ENCODE measurements at regions not wholly inside any gene's neighbourhood (a gene's known extent, or its start where the extent isn't known, plus 50 kb on each side); places are given as distances from the start of the nearest gene placed in this dataset.

DNA sequence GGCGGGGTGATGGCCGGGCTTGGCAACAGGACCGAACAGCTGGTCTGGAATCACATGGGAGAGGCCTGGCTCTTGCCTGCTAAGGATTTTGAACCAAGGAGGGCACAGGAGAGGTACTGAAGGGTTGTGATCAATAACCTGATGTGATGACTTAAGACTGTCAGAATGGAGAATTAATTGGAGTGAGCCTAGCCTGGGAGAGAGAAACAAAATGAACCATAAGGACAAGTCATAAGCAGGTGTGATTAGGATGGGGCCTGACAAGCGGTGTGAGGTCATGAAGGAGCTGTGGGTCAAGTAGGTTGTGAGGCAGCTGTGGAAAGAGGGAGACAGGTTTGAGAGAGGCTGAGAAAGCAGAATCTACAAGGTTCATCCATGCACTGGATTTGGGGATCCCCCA is 104.6 kb downstream of the MED10 start:
- 68 to 77% methylated on average over 4 of the region's 4 CpGs for WGBS, 2 experiments (ENCODE audit: insufficient coverage in 2 of 2)
- H3K36me3 ChIP-seq (ENCODE audit: control insufficient read depth, insufficient read depth, low read length), result no peaks in the 10 kb centered on the region
- no peak overlapping the region for H3K4me3 ChIP-seq (ENCODE audit: extremely low read depth, insufficient read depth, low read length, poor library complexity, severe bottlenecking)
- no peaks in the 10 kb centered on the region for H3K9me3 ChIP-seq (ENCODE audit: control insufficient read depth, low read length)
- no peaks in the 10 kb centered on the region for H3K4me1 ChIP-seq (ENCODE audit: control insufficient read depth, insufficient read depth, low read length, poor library complexity, severe bottlenecking)
- H3K27ac ChIP-seq (ENCODE audit: low read depth, low read length, severe bottlenecking), result no peak overlapping the region

DNA sequence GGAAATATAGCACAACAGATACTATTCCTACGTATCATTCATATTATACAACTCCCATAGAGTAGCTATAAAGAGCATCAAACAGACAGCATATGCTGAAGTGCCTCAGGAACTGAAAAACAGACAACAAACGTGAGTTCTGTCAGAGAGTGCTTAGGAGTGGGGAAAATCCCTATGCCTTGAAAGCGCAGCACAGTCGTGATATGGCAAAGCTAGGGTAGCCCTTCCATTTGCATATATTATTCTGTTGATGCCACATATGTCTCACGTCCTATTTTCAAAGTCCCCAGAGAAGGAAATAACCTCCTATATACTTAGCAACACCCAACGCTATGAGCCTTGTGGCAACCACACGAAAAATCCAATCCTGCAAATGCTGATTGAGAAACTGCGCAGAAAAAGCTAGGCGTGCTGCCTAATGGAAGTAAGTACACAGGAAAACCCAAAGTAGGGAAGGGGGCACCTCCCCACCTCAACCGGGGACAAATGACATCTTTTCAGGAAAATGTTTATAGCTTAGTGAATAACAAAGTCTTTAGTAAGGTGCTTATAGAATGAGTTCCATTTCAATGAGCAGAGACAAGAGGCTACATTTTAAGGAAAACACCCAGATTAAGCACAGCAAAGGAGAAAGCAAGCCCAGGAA is 105.1 kb downstream of the MED10 start:
- Histone ChIP-seq H3K4me1 (ENCODE audit: control insufficient read depth, insufficient read depth, low read length, poor library complexity, severe bottlenecking) (no peaks in the 10 kb centered on the region), H3K4me3 (ENCODE audit: extremely low read depth, insufficient read depth, low read length, poor library complexity, severe bottlenecking) (no peak overlapping the region), H3K9me3 (ENCODE audit: control insufficient read depth, low read length) (no peaks in the 10 kb centered on the region), H3K27ac (ENCODE audit: low read depth, low read length, severe bottlenecking) (no peak overlapping the region), H3K36me3 (ENCODE audit: control insufficient read depth, insufficient read depth, low read length) (no peaks in the 10 kb centered on the region)
- WGBS, 2 experiments (ENCODE audit: insufficient coverage in 2 of 2), result 83 to 85% methylated on average over 6 to 8 of the region's 10 CpGs

DNA sequence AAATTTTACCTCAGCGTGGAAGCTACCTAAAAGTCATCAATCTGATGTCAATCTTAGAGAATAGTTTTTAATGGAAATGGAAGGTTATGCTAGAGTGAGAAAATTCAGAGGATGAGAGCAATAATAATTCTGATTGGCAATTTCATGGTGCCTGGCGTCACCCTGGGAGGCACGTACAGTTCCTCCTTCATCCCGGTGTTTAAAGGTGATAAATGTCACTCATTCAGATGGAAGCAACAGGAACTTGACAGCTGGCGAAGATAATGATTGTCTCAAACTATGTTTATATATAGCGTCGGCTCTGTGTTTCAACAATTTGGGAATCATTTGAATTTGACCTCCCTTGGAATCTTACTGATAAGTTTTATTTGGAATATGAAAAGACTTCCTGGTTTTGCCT is 108.4 kb downstream of the MED10 start:
- no peaks in the 10 kb centered on the region for H3K4me1 ChIP-seq (ENCODE audit: control insufficient read depth, insufficient read depth, low read length, poor library complexity, severe bottlenecking)
- H3K4me3 ChIP-seq (ENCODE audit: extremely low read depth, insufficient read depth, low read length, poor library complexity, severe bottlenecking), result no peak overlapping the region
- no peaks in the 10 kb centered on the region for H3K36me3 ChIP-seq (ENCODE audit: control insufficient read depth, insufficient read depth, low read length)
- H3K27ac ChIP-seq (ENCODE audit: low read depth, low read length, severe bottlenecking), result no peak overlapping the region
- 87 to 96% methylated on average over 3 to 6 of the region's 7 CpGs for WGBS, 2 experiments (ENCODE audit: insufficient coverage in 2 of 2)
- H3K9me3 ChIP-seq (ENCODE audit: control insufficient read depth, low read length), result no peaks in the 10 kb centered on the region

GRCh38 chr5:6266671-6267197 is 111.6 kb downstream of the MED10 start:
- no peak overlapping the region for H3K27ac ChIP-seq (ENCODE audit: low read depth, low read length, severe bottlenecking)
- no peak overlapping the region for H3K4me3 ChIP-seq (ENCODE audit: extremely low read depth, insufficient read depth, low read length, poor library complexity, severe bottlenecking)
- no peaks in the 10 kb centered on the region for H3K36me3 ChIP-seq (ENCODE audit: control insufficient read depth, insufficient read depth, low read length)
- H3K9me3 ChIP-seq (ENCODE audit: control insufficient read depth, low read length), result no peaks in the 10 kb centered on the region
- WGBS, 2 experiments (ENCODE audit: insufficient coverage in 2 of 2), result no CpG with 5 or more reads among the region's 3 CpGs
- H3K4me1 ChIP-seq (ENCODE audit: control insufficient read depth, insufficient read depth, low read length, poor library complexity, severe bottlenecking), result no peaks in the 10 kb centered on the region

- 83 to 90% methylated on average over 6 of the region's 6 CpGs for WGBS, 2 experiments (ENCODE audit: insufficient coverage in 2 of 2)
These were observed 114.0 kb downstream of the MED10 start for GRCh38 chr5:6264394-6264793.

DNA sequence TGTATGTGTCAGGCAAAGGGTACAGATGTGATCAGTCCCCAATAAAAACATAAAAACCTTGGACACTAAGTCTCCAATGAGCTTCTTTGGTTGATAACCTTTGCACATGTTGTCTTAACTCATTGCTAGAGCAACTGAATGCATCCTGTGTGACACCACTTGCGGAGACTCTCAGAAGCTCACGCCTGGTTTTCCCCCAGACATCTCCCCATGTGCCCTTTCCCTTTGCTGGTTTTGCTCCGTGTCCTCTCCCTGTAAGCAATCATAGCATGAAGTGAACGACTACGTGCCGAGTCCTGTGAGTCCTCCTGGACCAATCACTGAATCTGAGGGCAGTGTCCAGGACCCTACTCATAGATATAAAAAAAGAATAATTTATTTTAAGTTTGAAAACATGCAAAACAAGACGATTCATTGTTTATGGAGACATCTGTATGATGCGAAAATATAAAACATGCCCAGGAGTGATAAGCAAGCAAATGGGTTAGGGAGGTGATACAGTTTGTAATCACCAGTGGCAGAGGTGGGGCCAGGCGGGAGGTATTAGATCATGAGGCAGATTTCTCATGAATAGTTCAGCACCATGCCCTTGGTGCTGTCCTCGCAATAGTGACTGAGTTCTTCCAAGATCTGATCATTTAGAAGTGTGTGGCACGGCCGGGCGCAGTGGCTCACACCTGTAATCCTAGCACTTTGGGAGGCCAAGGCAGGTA is 115.5 kb downstream of the MED10 start:
- H3K27ac ChIP-seq (ENCODE audit: low read depth, low read length, severe bottlenecking), result no peak overlapping the region
- WGBS, 2 experiments (ENCODE audit: insufficient coverage in 2 of 2), result 92% methylated on average over 7 to 10 of the region's 13 CpGs
- no peaks in the 10 kb centered on the region for H3K4me1 ChIP-seq (ENCODE audit: control insufficient read depth, insufficient read depth, low read length, poor library complexity, severe bottlenecking)
- H3K36me3 ChIP-seq (ENCODE audit: control insufficient read depth, insufficient read depth, low read length), result no peaks in the 10 kb centered on the region
- H3K4me3 ChIP-seq (ENCODE audit: extremely low read depth, insufficient read depth, low read length, poor library complexity, severe bottlenecking), result no peak overlapping the region
- no peaks in the 10 kb centered on the region for H3K9me3 ChIP-seq (ENCODE audit: control insufficient read depth, low read length)

More at GRCh38 chr5:6264394-6264793, 114.0 kb downstream of the MED10 start:
- Histone ChIP-seq H3K9me3 (ENCODE audit: control insufficient read depth, low read length) (no peaks in the 10 kb centered on the region), H3K27ac (ENCODE audit: low read depth, low read length, severe bottlenecking) (no peak overlapping the region), H3K36me3 (ENCODE audit: control insufficient read depth, insufficient read depth, low read length) (no peaks in the 10 kb centered on the region), H3K4me1 (ENCODE audit: control insufficient read depth, insufficient read depth, low read length, poor library complexity, severe bottlenecking) (no peaks in the 10 kb centered on the region), H3K4me3 (ENCODE audit: extremely low read depth, insufficient read depth, low read length, poor library complexity, severe bottlenecking) (no peak overlapping the region)

- no peaks in the 10 kb centered on the region for H3K4me1 ChIP-seq (ENCODE audit: control insufficient read depth, insufficient read depth, low read length, poor library complexity, severe bottlenecking)
- no CpG with 5 or more reads among the region's 4 CpGs for WGBS, 2 experiments (ENCODE audit: insufficient coverage in 2 of 2)
These were observed 116.7 kb downstream of the MED10 start for GRCh38 chr5:6261668-6262067.

DNA sequence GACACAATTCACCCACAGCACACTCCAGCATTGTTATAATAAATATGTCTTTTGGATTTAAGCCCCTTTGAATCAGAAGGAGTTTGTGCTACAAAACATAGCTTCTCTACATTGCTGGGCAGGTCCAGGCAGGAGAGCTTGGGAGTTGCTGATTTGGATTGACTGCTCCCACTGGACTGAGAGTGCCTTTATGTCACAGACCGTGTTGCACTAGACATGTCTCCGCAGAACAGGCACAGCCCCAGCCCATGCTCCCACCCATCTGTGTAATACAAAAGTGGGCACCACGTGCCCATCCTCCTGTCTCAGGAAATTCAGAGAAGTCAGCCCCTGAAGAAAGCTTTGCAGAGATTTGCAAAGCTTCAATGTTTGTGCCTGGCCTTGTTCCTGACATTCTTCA is 117.1 kb downstream of the MED10 start:
- no peak overlapping the region for H3K27ac ChIP-seq (ENCODE audit: low read depth, low read length, severe bottlenecking)
- 80 to 100% methylated on average over 1 to 3 of the region's 3 CpGs for WGBS, 2 experiments (ENCODE audit: insufficient coverage in 2 of 2)

More at GRCh38 chr5:6261668-6262067, 116.7 kb downstream of the MED10 start:
- Histone ChIP-seq H3K36me3 (ENCODE audit: control insufficient read depth, insufficient read depth, low read length) (no peaks in the 10 kb centered on the region), H3K9me3 (ENCODE audit: control insufficient read depth, low read length) (no peaks in the 10 kb centered on the region), H3K27ac (ENCODE audit: low read depth, low read length, severe bottlenecking) (no peak overlapping the region), H3K4me3 (ENCODE audit: extremely low read depth, insufficient read depth, low read length, poor library complexity, severe bottlenecking) (no peak overlapping the region)

GRCh38 chr5:6260846-6261245 is 117.5 kb downstream of the MED10 start:
- WGBS, 2 experiments (ENCODE audit: insufficient coverage in 2 of 2), result 89 to 100% methylated on average over 1 of the region's 3 CpGs
- H3K36me3 ChIP-seq (ENCODE audit: control insufficient read depth, insufficient read depth, low read length), result no peaks in the 10 kb centered on the region
- H3K4me1 ChIP-seq (ENCODE audit: control insufficient read depth, insufficient read depth, low read length, poor library complexity, severe bottlenecking), result no peaks in the 10 kb centered on the region
- H3K4me3 ChIP-seq (ENCODE audit: extremely low read depth, insufficient read depth, low read length, poor library complexity, severe bottlenecking), result no peak overlapping the region
- no peak overlapping the region for H3K27ac ChIP-seq (ENCODE audit: low read depth, low read length, severe bottlenecking)
- H3K9me3 ChIP-seq (ENCODE audit: control insufficient read depth, low read length), result no peaks in the 10 kb centered on the region

More for the DNA sequence above, 117.1 kb downstream of the MED10 start:
- no peak overlapping the region for H3K4me3 ChIP-seq (ENCODE audit: extremely low read depth, insufficient read depth, low read length, poor library complexity, severe bottlenecking)
- H3K4me1 ChIP-seq (ENCODE audit: control insufficient read depth, insufficient read depth, low read length, poor library complexity, severe bottlenecking), result no peaks in the 10 kb centered on the region
- H3K36me3 ChIP-seq (ENCODE audit: control insufficient read depth, insufficient read depth, low read length), result no peaks in the 10 kb centered on the region
- H3K9me3 ChIP-seq (ENCODE audit: control insufficient read depth, low read length), result no peaks in the 10 kb centered on the region

- Histone ChIP-seq H3K4me1 (ENCODE audit: control insufficient read depth, insufficient read depth, low read length, poor library complexity, severe bottlenecking) (no peaks in the 10 kb centered on the region), H3K9me3 (ENCODE audit: control insufficient read depth, low read length) (no peaks in the 10 kb centered on the region), H3K27ac (ENCODE audit: low read depth, low read length, severe bottlenecking) (no peak overlapping the region), H3K36me3 (ENCODE audit: control insufficient read depth, insufficient read depth, low read length) (no peaks in the 10 kb centered on the region), H3K4me3 (ENCODE audit: extremely low read depth, insufficient read depth, low read length, poor library complexity, severe bottlenecking) (no peak overlapping the region)
- 0% methylated on average over 1 of the region's 3 CpGs; no CpG with 5 or more reads in 1 of the 2 experiments for WGBS, 2 experiments (ENCODE audit: insufficient coverage in 2 of 2)
These were observed 121.4 kb downstream of the MED10 start for GRCh38 chr5:6256901-6257300.

- Histone ChIP-seq H3K9me3 (ENCODE audit: control insufficient read depth, low read length) (no peaks in the 10 kb centered on the region), H3K4me1 (ENCODE audit: control insufficient read depth, insufficient read depth, low read length, poor library complexity, severe bottlenecking) (no peaks in the 10 kb centered on the region), H3K27ac (ENCODE audit: low read depth, low read length, severe bottlenecking) (no peak overlapping the region), H3K4me3 (ENCODE audit: extremely low read depth, insufficient read depth, low read length, poor library complexity, severe bottlenecking) (no peak overlapping the region), H3K36me3 (ENCODE audit: control insufficient read depth, insufficient read depth, low read length) (no peaks in the 10 kb centered on the region)
- WGBS, 2 experiments (ENCODE audit: insufficient coverage in 2 of 2), result 0 to 42% methylated on average over 1 to 2 of the region's 2 CpGs
These were observed 122.4 kb downstream of the MED10 start for GRCh38 chr5:6255956-6256355.

Measured in mesodermal cell (in vitro differentiated cells).